CD4-positive, alpha-beta T cell (primary cell): ENCODE measurements at regions not wholly inside any gene's neighbourhood (a gene's known extent, or its start where the extent isn't known, plus 50 kb on each side); places are given as distances from the start of the nearest gene placed in this dataset.

ENCODE experiments used
- ATAC-seq: fragments of 200-7000 bp; cut with Tn5 transposase; one replicate; pipeline ENCODE4 v1.10.0; 2022; ENCODE audit warnings: mild to moderate bottlenecking; ENCODE audit not compliant: poor library complexity
- CTCF ChIA-PET: fragments of 350-600 bp; sonication (Branson Sonifier 250); formaldehyde crosslinking; loops from one replicate; lab custom pipeline; 2021; ENCODE audit warnings: antibody characterized with exemption, inconsistent platforms; lab: Charles Lee
- POLR2A ChIA-PET: fragments of 350-600 bp; sonication (Branson Sonifier 250); formaldehyde crosslinking; loops from one replicate; lab custom pipeline; 2021; ENCODE audit warnings: antibody characterized with exemption, inconsistent platforms; lab: Charles Lee
- DNase-seq, 14 experiments: peaks; one replicate each; pipeline ENCODE4 v3.0.0-alpha.2; 2013 to 2020; ENCODE audit warnings: mixed read lengths in 2 of 14
- H3K27ac ChIP-seq, 2 donors: one replicate each; pipeline versions ENCODE4 v1.5.1 to v1.7.0; 2013; ENCODE audit warnings: low read length in 2 of 2, low read depth in 1 of 2, mild to moderate bottlenecking in 1 of 2
- H3K27me3 ChIP-seq, 2 experiments: 1 replicate in 1 of 2; 2 replicates in 1 of 2; pipeline versions ENCODE4 v1.6.1 to v1.7.0; 2013; ENCODE audit warnings: low read length in 2 of 2, control low read depth in 1 of 2, mild to moderate bottlenecking in 1 of 2, moderate library complexity in 1 of 2; ENCODE audit not compliant: insufficient read depth in 2 of 2, control insufficient read depth in 1 of 2
- H3K36me3 ChIP-seq: one replicate; pipeline ENCODE4 v1.6.1; 2013; ENCODE audit warnings: low read length, control low read depth; ENCODE audit not compliant: insufficient read depth
- H3K4me1 ChIP-seq: one replicate; pipeline ENCODE4 v1.6.1; 2013; ENCODE audit warnings: low read length, control low read depth; ENCODE audit not compliant: insufficient read depth
- H3K4me3 ChIP-seq: one replicate; pipeline ENCODE4 v1.5.1; 2013; ENCODE audit warnings: mild to moderate bottlenecking, low read length, moderate library complexity
- H3K9me3 ChIP-seq, 2 experiments: 1 replicate in 1 of 2; 2 replicates in 1 of 2; pipeline versions ENCODE4 v1.6.1 to v1.7.0; 2013; ENCODE audit warnings: low read length in 2 of 2, mild to moderate bottlenecking in 2 of 2, control low read depth in 1 of 2, moderate library complexity in 1 of 2; ENCODE audit not compliant: control insufficient read depth in 1 of 2, insufficient read depth in 1 of 2
- H3K27ac Mint-ChIP-seq: one replicate; pipeline ENCODE4 v1.8.0; 2020; ENCODE audit warnings: mixed read lengths
- H3K27me3 Mint-ChIP-seq: one replicate; pipeline ENCODE4 v1.8.0; 2021; ENCODE audit warnings: mixed read lengths
- H3K36me3 Mint-ChIP-seq: one replicate; pipeline ENCODE4 v1.8.0; 2021; ENCODE audit warnings: low read depth, mixed read lengths
- H3K4me1 Mint-ChIP-seq: one replicate; pipeline ENCODE4 v1.8.0; 2021; ENCODE audit warnings: low read depth, mixed read lengths
- H3K4me3 Mint-ChIP-seq: one replicate; pipeline ENCODE4 v1.8.0; 2020; ENCODE audit warnings: mild to moderate bottlenecking, mixed read lengths
- H3K9me3 Mint-ChIP-seq: one replicate; pipeline ENCODE4 v1.8.0; 2020; ENCODE audit warnings: mixed read lengths
- CTCF ChIP-seq: fragments of 200-600 bp; IDR thresholded peaks from one replicate; pipeline ENCODE4 v1.8.0; 2022; ENCODE audit warnings: antibody characterized with exemption, mild to moderate bottlenecking
- intact Hi-C, 2 experiments: fragments of 100-400 bp; cut with DNase I in 1 of 2; cut with micrococcal nuclease in 1 of 2; formaldehyde crosslinking; loops; one replicate each; pipeline versions ENCODE4 v1.15.1 to v1.9.0; 2023 to 2025; cut with DNase I, micrococcal nuclease

GRCh38 chr18:72147830-72148229, 396.3 kb downstream of the CBLN2 start:
- TF ChIP-seq CTCF: no peak
- Mint-ChIP-seq H3K4me1 (no peaks in the 10 kb centered on the region), H3K36me3 (no peaks in the 10 kb centered on the region), H3K9me3 (no peaks in the 10 kb centered on the region), H3K27ac (no peak overlapping the region), H3K27me3 (no peaks in the 10 kb centered on the region), H3K4me3 (no peak overlapping the region)
- intact Hi-C loops: no loop called here
- H3K36me3 ChIP-seq: no peaks in the 10 kb centered on the region
- no peaks in the 10 kb centered on the region for H3K27me3 ChIP-seq
- H3K4me1 ChIP-seq: no peaks in the 10 kb centered on the region
- H3K27ac ChIP-seq: no peak overlapping the region
- CTCF ChIA-PET: no interaction called here
- peaks cover 0 to 5% of the 10 kb centered on the region in 2 experiments for H3K9me3 ChIP-seq
- no peak overlapping the region for H3K4me3 ChIP-seq
- POLR2A ChIA-PET: no interaction called here
- DNase-seq: no peak
- no peak for ATAC-seq

GRCh38 chr18:72140007-72140406, 404.1 kb downstream of the CBLN2 start:
- no peak for DNase-seq
- no peak overlapping the region for H3K4me3 Mint-ChIP-seq
- no peaks in the 10 kb centered on the region for H3K4me1 Mint-ChIP-seq
- no peaks in the 10 kb centered on the region for H3K36me3 Mint-ChIP-seq
- no peak for TF ChIP-seq CTCF
- intact Hi-C loops: no loop called here
- Histone ChIP-seq H3K27ac (no peak overlapping the region), H3K4me3 (no peak overlapping the region), H3K27me3 (no peaks in the 10 kb centered on the region), H3K9me3 (no peaks in the 10 kb centered on the region), H3K36me3 (no peaks in the 10 kb centered on the region), H3K4me1 (no peaks in the 10 kb centered on the region)
- no peak for ATAC-seq
- H3K9me3 Mint-ChIP-seq: peaks cover 5% of the 10 kb centered on the region
- CTCF ChIA-PET: no interaction called here
- no peak overlapping the region for H3K27ac Mint-ChIP-seq
- no peaks in the 10 kb centered on the region for H3K27me3 Mint-ChIP-seq
- POLR2A ChIA-PET: no interaction called here

- CTCF ChIA-PET: no interaction called here
- POLR2A ChIA-PET: no interaction called here
Measured at GRCh38 chr18:72128649-72129048, 415.5 kb downstream of the CBLN2 start.

More at GRCh38 chr18:72128649-72129048, 415.5 kb downstream of the CBLN2 start:
- Mint-ChIP-seq H3K4me1 (no peaks in the 10 kb centered on the region), H3K9me3 (peaks cover 4% of the 10 kb centered on the region), H3K27me3 (no peaks in the 10 kb centered on the region), H3K4me3 (no peak overlapping the region), H3K27ac (no peak overlapping the region), H3K36me3 (no peaks in the 10 kb centered on the region)
- no peak overlapping the region for H3K4me3 ChIP-seq
- no peaks in the 10 kb centered on the region for H3K36me3 ChIP-seq
- peaks cover 0 to 6% of the 10 kb centered on the region in 2 experiments for H3K9me3 ChIP-seq
- no peaks in the 10 kb centered on the region for H3K4me1 ChIP-seq
- DNase-seq (no peak), ATAC-seq (no peak)
- no peak for TF ChIP-seq CTCF
- H3K27ac ChIP-seq: no peak overlapping the region
- intact Hi-C loops: no loop called here
- no peaks in the 10 kb centered on the region for H3K27me3 ChIP-seq
